Naive B cell (primary cell): ENCODE measurements at regions not wholly inside any gene's neighbourhood (a gene's known extent, or its start where the extent isn't known, plus 50 kb on each side); places are given as distances from the start of the nearest gene placed in this dataset.
"Not testable (repeated sequence)": the region's sequence is repeated elsewhere in the genome, so short reads cannot be mapped to it uniquely, and the experiment has no call there.

Source experiments
- ATAC-seq, 2 donors: fragments of 150-1000 bp; cut with Tn5 transposase; 2 replicates each; pipeline ENCODE4 v1.10.0; 2021; ENCODE audit warnings: low read depth in 2 of 2, mild to moderate bottlenecking in 2 of 2, moderate library complexity in 2 of 2
- DNase-seq: peaks from one replicate; pipeline ENCODE4 v3.0.0; 2022
- H3K27ac Mint-ChIP-seq, 6 donors: one replicate each; pipeline ENCODE4 v1.8.0; 2020 to 2022; ENCODE audit warnings: mild to moderate bottlenecking in 6 of 6, mixed read lengths in 6 of 6, moderate library complexity in 5 of 6, inconsistent platforms in 2 of 6
- H3K27me3 Mint-ChIP-seq, 3 donors: one replicate each; pipeline ENCODE4 v1.8.0; 2021 to 2022; ENCODE audit warnings: mixed read lengths in 3 of 3, mild to moderate bottlenecking in 1 of 3
- H3K36me3 Mint-ChIP-seq, 2 donors: one replicate each; pipeline ENCODE4 v1.8.0; 2020 to 2022; ENCODE audit warnings: mixed read lengths in 2 of 2, inconsistent platforms in 1 of 2, mild to moderate bottlenecking in 1 of 2
- H3K4me1 Mint-ChIP-seq, 3 donors: one replicate each; pipeline ENCODE4 v1.8.0; 2020 to 2022; ENCODE audit warnings: mixed read lengths in 3 of 3, inconsistent platforms in 1 of 3, mild to moderate bottlenecking in 1 of 3, moderate library complexity in 1 of 3
- H3K4me3 Mint-ChIP-seq, 8 donors: one replicate each; pipeline ENCODE4 v1.8.0; 2020 to 2022; ENCODE audit warnings: mild to moderate bottlenecking in 8 of 8, mixed read lengths in 8 of 8, moderate library complexity in 8 of 8, inconsistent platforms in 2 of 8
- H3K9me3 Mint-ChIP-seq, 7 donors: one replicate each; pipeline ENCODE4 v1.8.0; 2020 to 2022; ENCODE audit warnings: mixed read lengths in 7 of 7, mild to moderate bottlenecking in 5 of 7, inconsistent platforms in 2 of 7, moderate library complexity in 1 of 7

- no peak for DNase-seq
- ATAC-seq: no peak
- Mint-ChIP-seq H3K9me3 (peaks cover 0 to 17% (median 7%) of the 10 kb centered on the region in 7 donors), H3K36me3 (no peaks in the 10 kb centered on the region), H3K4me3 (no peak overlapping the region), H3K4me1 (no peaks in the 10 kb centered on the region), H3K27ac (no peak overlapping the region), H3K27me3 (no peaks in the 10 kb centered on the region)
Measured at GRCh38 chr4:32697281-32697814, 1977.2 kb downstream of the PCDH7 start.

- no peak overlapping the region for H3K4me3 Mint-ChIP-seq
- H3K9me3 Mint-ChIP-seq: peaks cover 0 to 2% (median 0%) of the 10 kb centered on the region in 7 donors
- no peaks in the 10 kb centered on the region for H3K27me3 Mint-ChIP-seq
- DNase-seq: no peak
- ATAC-seq: no peak
- no peak overlapping the region for H3K27ac Mint-ChIP-seq
- no peaks in the 10 kb centered on the region for H3K4me1 Mint-ChIP-seq
- H3K36me3 Mint-ChIP-seq: no peaks in the 10 kb centered on the region
Measured at GRCh38 chr4:32700838-32701237, 1980.7 kb downstream of the PCDH7 start.

- Mint-ChIP-seq H3K9me3 (peaks cover 0 to 2% (median 0%) of the 10 kb centered on the region in 7 donors), H3K27ac (no peak overlapping the region), H3K36me3 (no peaks in the 10 kb centered on the region), H3K27me3 (no peaks in the 10 kb centered on the region), H3K4me3 (no peak overlapping the region), H3K4me1 (no peaks in the 10 kb centered on the region)
- DNase-seq (no peak), ATAC-seq (no peak)
Measured at GRCh38 chr4:32706893-32707292, 1986.7 kb downstream of the PCDH7 start.

- not testable (repeated sequence) for H3K27me3 Mint-ChIP-seq, H3K4me3 Mint-ChIP-seq, H3K36me3 Mint-ChIP-seq, DNase-seq, ATAC-seq, H3K4me1 Mint-ChIP-seq, H3K9me3 Mint-ChIP-seq, H3K27ac Mint-ChIP-seq
Measured at GRCh38 chr4:32716090-32716620, 1996.0 kb downstream of the PCDH7 start.

GRCh38 chr4:32735856-32736590 is 2015.9 kb downstream of the PCDH7 start:
- Mint-ChIP-seq H3K9me3 (peaks cover 0 to 9% (median 0%) of the 10 kb centered on the region in 7 donors), H3K4me3 (no peak overlapping the region)
- ATAC-seq: no peak

GRCh38 chr4:32744211-32744610 is 2024.0 kb downstream of the PCDH7 start:
- H3K36me3 Mint-ChIP-seq: no peaks in the 10 kb centered on the region
- DNase-seq (no peak), ATAC-seq (no peak)
- no peak overlapping the region for H3K4me3 Mint-ChIP-seq
- H3K27ac Mint-ChIP-seq: no peak overlapping the region
- H3K4me1 Mint-ChIP-seq: no peaks in the 10 kb centered on the region
- peaks cover 0 to 3% (median 0%) of the 10 kb centered on the region in 7 donors for H3K9me3 Mint-ChIP-seq
- H3K27me3 Mint-ChIP-seq: no peaks in the 10 kb centered on the region

More at GRCh38 chr4:32735856-32736590, 2015.9 kb downstream of the PCDH7 start:
- Mint-ChIP-seq H3K36me3 (no peaks in the 10 kb centered on the region), H3K4me1 (no peaks in the 10 kb centered on the region), H3K27me3 (no peaks in the 10 kb centered on the region), H3K27ac (peak overlapping the region in 1 of 6 donors; percentile 30)
- DNase-seq: no peak

GRCh38 chr4:32745351-32745750 is 2025.2 kb downstream of the PCDH7 start:
- Mint-ChIP-seq H3K4me3 (no peak overlapping the region), H3K9me3 (peaks cover 0 to 3% (median 0%) of the 10 kb centered on the region in 7 donors), H3K4me1 (no peaks in the 10 kb centered on the region), H3K36me3 (no peaks in the 10 kb centered on the region), H3K27ac (no peak overlapping the region), H3K27me3 (no peaks in the 10 kb centered on the region)
- ATAC-seq: no peak
- no peak for DNase-seq

- Mint-ChIP-seq H3K27ac (no peak overlapping the region), H3K36me3 (no peaks in the 10 kb centered on the region), H3K27me3 (no peaks in the 10 kb centered on the region), H3K4me3 (no peak overlapping the region), H3K9me3 (no peaks in the 10 kb centered on the region), H3K4me1 (no peaks in the 10 kb centered on the region)
- ATAC-seq (no peak), DNase-seq (no peak)
Measured at GRCh38 chr4:32748061-32748460, 2027.9 kb downstream of the PCDH7 start.

- DNase-seq (no peak), ATAC-seq (no peak)
- Mint-ChIP-seq H3K27ac (no peak overlapping the region), H3K4me1 (no peaks in the 10 kb centered on the region), H3K9me3 (no peaks in the 10 kb centered on the region), H3K36me3 (no peaks in the 10 kb centered on the region), H3K4me3 (no peak overlapping the region), H3K27me3 (no peaks in the 10 kb centered on the region)
Measured at GRCh38 chr4:32748498-32748897, 2028.3 kb downstream of the PCDH7 start.

- Mint-ChIP-seq H3K36me3 (no peaks in the 10 kb centered on the region), H3K4me1 (no peaks in the 10 kb centered on the region)
- ATAC-seq: no peak
Measured at GRCh38 chr4:32752962-32753361, 2032.8 kb downstream of the PCDH7 start.

GRCh38 chr4:32768664-32769389 is 2048.7 kb downstream of the PCDH7 start:
- no peaks in the 10 kb centered on the region for H3K36me3 Mint-ChIP-seq
- H3K27me3 Mint-ChIP-seq: no peaks in the 10 kb centered on the region
- no peak overlapping the region for H3K4me3 Mint-ChIP-seq
- no peak overlapping the region for H3K27ac Mint-ChIP-seq
- ATAC-seq (no peak), DNase-seq (no peak)
- H3K4me1 Mint-ChIP-seq: no peaks in the 10 kb centered on the region
- H3K9me3 Mint-ChIP-seq: peaks cover 0 to 3% (median 0%) of the 10 kb centered on the region in 7 donors

More at GRCh38 chr4:32752962-32753361, 2032.8 kb downstream of the PCDH7 start:
- no peak for DNase-seq
- Mint-ChIP-seq H3K27ac (no peak overlapping the region), H3K27me3 (no peaks in the 10 kb centered on the region), H3K4me3 (no peak overlapping the region), H3K9me3 (peaks cover 0 to 6% (median 0%) of the 10 kb centered on the region in 7 donors)

GRCh38 chr4:32771491-32771890 is 2051.3 kb downstream of the PCDH7 start:
- no peak for DNase-seq
- Mint-ChIP-seq H3K27me3 (no peaks in the 10 kb centered on the region), H3K9me3 (peaks cover 0 to 3% (median 0%) of the 10 kb centered on the region in 7 donors), H3K4me1 (no peaks in the 10 kb centered on the region), H3K4me3 (no peak overlapping the region), H3K27ac (no peak overlapping the region), H3K36me3 (no peaks in the 10 kb centered on the region)
- no peak for ATAC-seq

- no peak overlapping the region for H3K27ac Mint-ChIP-seq
- no peaks in the 10 kb centered on the region for H3K27me3 Mint-ChIP-seq
- no peaks in the 10 kb centered on the region for H3K36me3 Mint-ChIP-seq
- peaks cover 0 to 2% (median 0%) of the 10 kb centered on the region in 7 donors for H3K9me3 Mint-ChIP-seq
- ATAC-seq: no peak
- no peak overlapping the region for H3K4me3 Mint-ChIP-seq
- H3K4me1 Mint-ChIP-seq: no peaks in the 10 kb centered on the region
- DNase-seq: no peak
Measured at GRCh38 chr4:32775049-32775448, 2054.9 kb downstream of the PCDH7 start.
